ENCODE measurements at regions not wholly inside any gene's neighbourhood (a gene's known extent, or its start where the extent isn't known, plus 50 kb on each side); places are given as distances from the start of the nearest gene placed in this dataset.

DNA sequence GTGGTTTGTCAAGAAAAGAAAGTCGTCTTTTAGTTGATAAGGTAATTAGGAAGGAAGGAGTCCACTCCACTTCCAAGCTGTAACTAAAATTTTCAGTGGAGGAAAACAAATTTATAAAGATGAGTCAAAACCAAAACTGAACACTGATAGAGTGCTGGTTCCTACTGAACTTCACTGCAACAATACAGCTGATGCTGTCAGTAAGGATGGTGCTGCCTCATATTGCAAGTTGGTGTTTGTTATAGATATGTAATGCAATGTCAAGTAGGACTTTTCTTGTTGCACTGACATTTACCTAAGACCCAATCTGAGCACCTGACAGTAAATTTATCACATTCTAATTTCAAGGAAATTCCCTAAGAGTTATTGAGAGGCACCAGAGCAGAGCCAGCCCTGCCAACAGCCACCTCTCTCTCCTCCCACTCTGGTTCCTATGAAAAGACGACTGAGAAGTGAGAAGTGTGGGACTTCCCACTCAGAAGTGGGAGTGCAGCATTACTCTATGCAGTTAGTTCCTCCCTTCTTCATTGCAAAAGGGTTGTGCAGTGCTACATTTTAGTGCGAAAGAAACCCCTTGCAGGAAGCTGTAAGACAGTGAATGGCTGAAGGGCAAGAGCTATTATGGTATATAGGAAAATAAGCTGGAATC lies 350.8 kb downstream of the NFIB start:
- no peak for ATAC-seq (ENCODE audit: low read depth)

DNA sequence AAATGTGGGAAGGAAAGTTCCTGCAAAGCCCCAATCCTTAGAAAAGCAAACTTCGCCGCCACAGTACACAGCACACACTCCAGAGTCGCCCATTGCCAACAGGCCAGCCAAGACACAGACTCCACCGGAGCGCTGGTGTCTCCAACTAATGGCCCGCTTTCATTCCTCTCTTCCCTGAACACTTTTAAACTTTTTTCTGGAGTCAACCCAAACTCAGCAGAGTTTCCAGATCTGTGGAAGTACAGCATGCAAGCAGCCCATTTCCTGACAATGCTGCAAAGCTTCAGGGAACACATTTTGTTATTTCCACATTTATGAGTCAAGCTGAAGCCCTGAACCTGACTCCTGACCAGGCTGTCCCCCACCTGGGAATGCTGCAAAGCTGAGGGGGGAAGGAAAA lies 351.9 kb downstream of the NFIB start:
- Mint-ChIP-seq H3K4me1 (no peaks in the 10 kb centered on the region), H3K4me3 (no peak overlapping the region), H3K27me3 (no peaks in the 10 kb centered on the region), H3K9me3 (ENCODE audit: insufficient read depth) (no peaks in the 10 kb centered on the region), H3K27ac (no peak overlapping the region)
- intact Hi-C loops (cut with micrococcal nuclease), result no loop called here
- Histone ChIP-seq H2AFZ (ENCODE audit: insufficient read depth, low read depth, low read length, poor library complexity, severe bottlenecking) (no peak overlapping the region), H3K36me3 (replicated peaks in 1 of 2; ENCODE audit: control extremely low read depth in 1 of 2, control insufficient read depth in 1 of 2, extremely low read depth in 1 of 2, insufficient read depth in 2 of 2, low read length in 1 of 2) (no peaks in the 10 kb centered on the region), H3K27ac (ENCODE audit: low read length in 2 of 2) (no peak overlapping the region), H3K9ac (ENCODE audit: low read length) (no peak overlapping the region), H3K4me1 (ENCODE audit: control insufficient read depth in 2 of 2, insufficient read depth in 2 of 2, low read length in 2 of 2) (no peaks in the 10 kb centered on the region), H3K9me3 (ENCODE audit: control extremely low read depth in 1 of 3, control insufficient read depth in 2 of 3, insufficient read depth in 1 of 3, low read length in 2 of 3) (no peaks in the 10 kb centered on the region), H3K4me2 (replicated peaks; ENCODE audit: low read depth, low read length, poor library complexity, severe bottlenecking) (no peak overlapping the region), H3K27me3 (replicated peaks in 1 of 4; ENCODE audit: control extremely low read depth in 1 of 4, control insufficient read depth in 3 of 4, insufficient read depth in 4 of 4, low read length in 3 of 4) (no peaks in the 10 kb centered on the region), H3K4me3 (ENCODE audit: control extremely low read depth in 1 of 5, extremely low read depth in 1 of 5, insufficient read depth in 1 of 5, low read depth in 2 of 5, low read length in 4 of 5) (no peak overlapping the region), H3K79me2 (ENCODE audit: control insufficient read depth, insufficient read depth, low read length) (no peaks in the 10 kb centered on the region), H4K20me1 (ENCODE audit: control insufficient read depth, insufficient read depth, low read length, poor library complexity, severe bottlenecking) (no peaks in the 10 kb centered on the region)
- DNase-seq, result no peak
- CTCF ChIA-PET, result no interaction called here
- TF ChIP-seq EZH2 (IDR thresholded peaks at IDR 0.05; ENCODE audit: borderline replicate concordance, insufficient read depth, low read depth, low read length, poor library complexity, severe bottlenecking), result no peak
- TF ChIP-seq, protein P1, sequence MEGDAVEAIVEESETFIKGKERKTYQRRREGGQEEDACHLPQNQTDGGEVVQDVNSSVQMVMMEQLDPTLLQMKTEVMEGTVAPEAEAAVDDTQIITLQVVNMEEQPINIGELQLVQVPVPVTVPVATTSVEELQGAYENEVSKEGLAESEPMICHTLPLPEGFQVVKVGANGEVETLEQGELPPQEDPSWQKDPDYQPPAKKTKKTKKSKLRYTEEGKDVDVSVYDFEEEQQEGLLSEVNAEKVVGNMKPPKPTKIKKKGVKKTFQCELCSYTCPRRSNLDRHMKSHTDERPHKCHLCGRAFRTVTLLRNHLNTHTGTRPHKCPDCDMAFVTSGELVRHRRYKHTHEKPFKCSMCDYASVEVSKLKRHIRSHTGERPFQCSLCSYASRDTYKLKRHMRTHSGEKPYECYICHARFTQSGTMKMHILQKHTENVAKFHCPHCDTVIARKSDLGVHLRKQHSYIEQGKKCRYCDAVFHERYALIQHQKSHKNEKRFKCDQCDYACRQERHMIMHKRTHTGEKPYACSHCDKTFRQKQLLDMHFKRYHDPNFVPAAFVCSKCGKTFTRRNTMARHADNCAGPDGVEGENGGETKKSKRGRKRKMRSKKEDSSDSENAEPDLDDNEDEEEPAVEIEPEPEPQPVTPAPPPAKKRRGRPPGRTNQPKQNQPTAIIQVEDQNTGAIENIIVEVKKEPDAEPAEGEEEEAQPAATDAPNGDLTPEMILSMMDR (IDR thresholded peaks at IDR 0.05), result no peak
- no peak for ATAC-seq (ENCODE audit: low read depth)
- POLR2A ChIA-PET, result no interaction called here
- 86% methylated on average over 6 of the region's 6 CpGs for WGBS (ENCODE audit: insufficient coverage)

More for the DNA sequence above, 350.8 kb downstream of the NFIB start:
- H3K9ac ChIP-seq (ENCODE audit: low read length), result no peak overlapping the region
- WGBS (ENCODE audit: insufficient coverage), result no CpG with 5 or more reads among the region's 3 CpGs
- intact Hi-C loops (cut with micrococcal nuclease), result no loop called here
- Mint-ChIP-seq H3K27me3 (no peaks in the 10 kb centered on the region), H3K4me1 (no peaks in the 10 kb centered on the region), H3K27ac (no peak overlapping the region), H3K9me3 (ENCODE audit: insufficient read depth) (peaks cover 4% of the 10 kb centered on the region), H3K4me3 (no peak overlapping the region)
- H3K4me2 ChIP-seq (replicated peaks; ENCODE audit: low read depth, low read length, poor library complexity, severe bottlenecking), result no peak overlapping the region
- ChIA-PET CTCF (no interaction called here), POLR2A (no interaction called here)
- H3K27me3 ChIP-seq (replicated peaks in 1 of 4; ENCODE audit: control extremely low read depth in 1 of 4, control insufficient read depth in 3 of 4, insufficient read depth in 4 of 4, low read length in 3 of 4), result no peaks in the 10 kb centered on the region
- H3K4me3 ChIP-seq (ENCODE audit: control extremely low read depth in 1 of 5, extremely low read depth in 1 of 5, insufficient read depth in 1 of 5, low read depth in 2 of 5, low read length in 4 of 5), result no peak overlapping the region
- H3K4me1 ChIP-seq (ENCODE audit: control insufficient read depth in 2 of 2, insufficient read depth in 2 of 2, low read length in 2 of 2), result no peaks in the 10 kb centered on the region
- H3K79me2 ChIP-seq (ENCODE audit: control insufficient read depth, insufficient read depth, low read length), result no peaks in the 10 kb centered on the region
- H3K27ac ChIP-seq (ENCODE audit: low read length in 2 of 2), result no peak overlapping the region
- no peaks in the 10 kb centered on the region for H3K36me3 ChIP-seq (replicated peaks in 1 of 2; ENCODE audit: control extremely low read depth in 1 of 2, control insufficient read depth in 1 of 2, extremely low read depth in 1 of 2, insufficient read depth in 2 of 2, low read length in 1 of 2)
- DNase-seq, result no peak
- no peaks in the 10 kb centered on the region for H3K9me3 ChIP-seq (ENCODE audit: control extremely low read depth in 1 of 3, control insufficient read depth in 2 of 3, insufficient read depth in 1 of 3, low read length in 2 of 3)
- H2AFZ ChIP-seq (ENCODE audit: insufficient read depth, low read depth, low read length, poor library complexity, severe bottlenecking), result no peak overlapping the region
- no peaks in the 10 kb centered on the region for H4K20me1 ChIP-seq (ENCODE audit: control insufficient read depth, insufficient read depth, low read length, poor library complexity, severe bottlenecking)
- no peak for TF ChIP-seq EZH2 (IDR thresholded peaks at IDR 0.05; ENCODE audit: borderline replicate concordance, insufficient read depth, low read depth, low read length, poor library complexity, severe bottlenecking)
- TF ChIP-seq, protein P1 (IDR thresholded peaks at IDR 0.05), result no peak

Measured in B cell (primary cell).